GM12878 (cell line): ENCODE measurements at regions not wholly inside any gene's neighbourhood (a gene's known extent, or its start where the extent isn't known, plus 50 kb on each side); places are given as distances from the start of the nearest gene placed in this dataset.

ENCODE experiments used
- CREM ChIP-seq: IDR thresholded peaks from 2 replicates; pipeline ENCODE4 v1.6.1; 2014; ENCODE audit warnings: antibody characterized with exemption, low read depth
- HCFC1 ChIP-seq: fragments of 150-350 bp; IDR thresholded peaks from 2 replicates; pipeline ENCODE4 v1.6.1; 2014; ENCODE audit warnings: low read length
- HDAC2 ChIP-seq: fragments of 200-600 bp; sonication (generic); IDR thresholded peaks from 2 replicates; pipeline ENCODE4 v1.6.1; 2017
- JUNB ChIP-seq: IDR thresholded peaks from 2 replicates; pipeline ENCODE4 v1.6.1; 2016; ENCODE audit warnings: antibody characterized with exemption, mild to moderate bottlenecking
- NFYB ChIP-seq: IDR thresholded peaks from 2 replicates; pipeline ENCODE4 v1.6.1; 2011; ENCODE audit warnings: low read depth, mild to moderate bottlenecking, low read length, improper control_type of control experiment, moderate library complexity; ENCODE audit not compliant: insufficient read depth
- RBBP5 ChIP-seq: fragments of 200-600 bp; sonication (generic); conservative IDR thresholded peaks from 2 replicates; pipeline ENCODE4 v1.6.1; 2016
- SP1 ChIP-seq: IDR thresholded peaks from one replicate; pipeline ENCODE4 v1.6.1; 2011; ENCODE audit warnings: low read depth, low read length
- TAF1 ChIP-seq: IDR thresholded peaks from 2 replicates; pipeline ENCODE4 v1.6.1; 2011; ENCODE audit warnings: mild to moderate bottlenecking, low read depth, low read length, borderline replicate concordance
- TARDBP ChIP-seq: IDR thresholded peaks from 2 replicates; pipeline ENCODE4 v1.6.1; 2016; ENCODE audit warnings: borderline replicate concordance
- TBL1XR1 ChIP-seq: IDR thresholded peaks from 2 replicates; pipeline ENCODE4 v1.6.1; 2012; ENCODE audit warnings: low read depth, low read length, improper control_type of control experiment
- YY1 ChIP-seq: IDR thresholded peaks from 2 replicates; pipeline ENCODE4 v1.6.1; 2011; ENCODE audit warnings: low read depth, mild to moderate bottlenecking, low read length
- TF ChIP-seq, protein P1 (sequence below), 3 experiments: IDR thresholded peaks in 2 of 3; conservative IDR thresholded peaks in 1 of 3; 2 replicates each; pipeline ENCODE4 v1.5.1; 2011; ENCODE audit warnings: low read depth in 3 of 3, low read length in 3 of 3, mild to moderate bottlenecking in 3 of 3, control low read depth in 2 of 3, moderate library complexity in 2 of 3, inconsistent platforms in 1 of 3, mixed read lengths in 1 of 3; ENCODE audit not compliant: control insufficient read depth in 2 of 3, insufficient read depth in 1 of 3; ENCODE audit errors: extremely low read depth in 1 of 3
- TF ChIP-seq, protein P2 (sequence below): IDR thresholded peaks from 2 replicates; pipeline ENCODE4 v1.6.1; 2011; ENCODE audit warnings: mild to moderate bottlenecking, low read depth, low read length, moderate library complexity; ENCODE audit not compliant: insufficient replicate concordance
- TF ChIP-seq, protein P3 (sequence below): fragments of 450-650 bp; conservative IDR thresholded peaks from 2 replicates; pipeline ENCODE4 v1.6.1; 2017; ENCODE audit warnings: mild to moderate bottlenecking, moderate library complexity

DNA sequence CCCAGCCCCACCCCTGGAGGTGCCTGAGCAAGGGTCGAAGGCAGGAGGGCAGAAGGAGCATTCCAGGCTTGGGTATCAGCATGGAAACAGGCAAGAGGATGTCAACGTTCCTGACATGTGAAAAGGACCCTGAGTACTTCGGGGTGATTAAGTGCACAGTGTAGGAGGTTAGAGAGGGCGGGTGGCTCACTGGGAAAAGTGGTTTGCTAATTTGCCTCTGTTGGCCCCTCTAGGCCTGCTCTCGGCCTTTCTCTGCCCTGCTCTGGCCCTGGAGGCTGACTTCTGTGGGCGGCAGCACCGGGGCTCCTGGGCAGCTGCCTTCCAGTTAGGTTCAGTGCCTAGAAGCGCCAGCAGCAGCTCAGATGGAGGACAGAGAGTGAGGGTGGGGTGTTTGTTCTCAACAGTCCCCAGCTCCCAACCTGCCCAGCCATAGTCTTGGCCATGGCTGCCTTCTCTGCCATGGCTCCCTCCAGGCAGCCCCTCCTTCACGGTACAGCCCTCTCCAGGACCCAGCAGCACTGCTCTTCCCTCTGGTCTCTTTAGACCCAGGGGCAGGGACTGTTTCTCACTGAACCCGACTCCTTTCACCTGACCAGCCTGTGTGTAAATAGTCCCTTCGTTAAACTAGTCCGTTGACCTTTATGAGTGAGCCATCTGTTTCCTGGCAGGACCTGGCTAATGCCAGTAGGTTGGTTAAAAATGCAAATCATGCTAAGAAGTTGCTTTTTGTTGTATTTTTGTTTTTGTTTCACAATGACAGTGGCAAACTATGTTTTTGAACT lies 107.1 kb upstream of the TPM1 start:
- TF ChIP-seq HCFC1 = no peak
- TF ChIP-seq HDAC2 = no peak
- TF ChIP-seq YY1 = no peak
- no peak for TF ChIP-seq TARDBP
- TF ChIP-seq, protein P1, sequence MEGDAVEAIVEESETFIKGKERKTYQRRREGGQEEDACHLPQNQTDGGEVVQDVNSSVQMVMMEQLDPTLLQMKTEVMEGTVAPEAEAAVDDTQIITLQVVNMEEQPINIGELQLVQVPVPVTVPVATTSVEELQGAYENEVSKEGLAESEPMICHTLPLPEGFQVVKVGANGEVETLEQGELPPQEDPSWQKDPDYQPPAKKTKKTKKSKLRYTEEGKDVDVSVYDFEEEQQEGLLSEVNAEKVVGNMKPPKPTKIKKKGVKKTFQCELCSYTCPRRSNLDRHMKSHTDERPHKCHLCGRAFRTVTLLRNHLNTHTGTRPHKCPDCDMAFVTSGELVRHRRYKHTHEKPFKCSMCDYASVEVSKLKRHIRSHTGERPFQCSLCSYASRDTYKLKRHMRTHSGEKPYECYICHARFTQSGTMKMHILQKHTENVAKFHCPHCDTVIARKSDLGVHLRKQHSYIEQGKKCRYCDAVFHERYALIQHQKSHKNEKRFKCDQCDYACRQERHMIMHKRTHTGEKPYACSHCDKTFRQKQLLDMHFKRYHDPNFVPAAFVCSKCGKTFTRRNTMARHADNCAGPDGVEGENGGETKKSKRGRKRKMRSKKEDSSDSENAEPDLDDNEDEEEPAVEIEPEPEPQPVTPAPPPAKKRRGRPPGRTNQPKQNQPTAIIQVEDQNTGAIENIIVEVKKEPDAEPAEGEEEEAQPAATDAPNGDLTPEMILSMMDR (IDR thresholded peaks at IDR 0.05 in 2 of 3, conservative IDR thresholded peaks at IDR 0.05 in 1 of 3; ENCODE audit: control insufficient read depth in 2 of 3, extremely low read depth in 1 of 3, insufficient read depth in 1 of 3, low read depth in 3 of 3, low read length in 3 of 3) = no peak
- no peak for TF ChIP-seq JUNB
- TF ChIP-seq SP1 = no peak
- TF ChIP-seq RBBP5 = no peak
- TF ChIP-seq CREM = no peak
- TF ChIP-seq, protein P2, sequence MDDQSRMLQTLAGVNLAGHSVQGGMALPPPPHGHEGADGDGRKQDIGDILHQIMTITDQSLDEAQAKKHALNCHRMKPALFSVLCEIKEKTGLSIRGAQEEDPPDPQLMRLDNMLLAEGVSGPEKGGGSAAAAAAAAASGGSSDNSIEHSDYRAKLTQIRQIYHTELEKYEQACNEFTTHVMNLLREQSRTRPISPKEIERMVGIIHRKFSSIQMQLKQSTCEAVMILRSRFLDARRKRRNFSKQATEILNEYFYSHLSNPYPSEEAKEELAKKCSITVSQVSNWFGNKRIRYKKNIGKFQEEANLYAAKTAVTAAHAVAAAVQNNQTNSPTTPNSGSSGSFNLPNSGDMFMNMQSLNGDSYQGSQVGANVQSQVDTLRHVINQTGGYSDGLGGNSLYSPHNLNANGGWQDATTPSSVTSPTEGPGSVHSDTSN = no peak
- TF ChIP-seq TAF1 = no peak
- TF ChIP-seq NFYB = no peak
- no peak for TF ChIP-seq TBL1XR1
- TF ChIP-seq, protein P3, sequence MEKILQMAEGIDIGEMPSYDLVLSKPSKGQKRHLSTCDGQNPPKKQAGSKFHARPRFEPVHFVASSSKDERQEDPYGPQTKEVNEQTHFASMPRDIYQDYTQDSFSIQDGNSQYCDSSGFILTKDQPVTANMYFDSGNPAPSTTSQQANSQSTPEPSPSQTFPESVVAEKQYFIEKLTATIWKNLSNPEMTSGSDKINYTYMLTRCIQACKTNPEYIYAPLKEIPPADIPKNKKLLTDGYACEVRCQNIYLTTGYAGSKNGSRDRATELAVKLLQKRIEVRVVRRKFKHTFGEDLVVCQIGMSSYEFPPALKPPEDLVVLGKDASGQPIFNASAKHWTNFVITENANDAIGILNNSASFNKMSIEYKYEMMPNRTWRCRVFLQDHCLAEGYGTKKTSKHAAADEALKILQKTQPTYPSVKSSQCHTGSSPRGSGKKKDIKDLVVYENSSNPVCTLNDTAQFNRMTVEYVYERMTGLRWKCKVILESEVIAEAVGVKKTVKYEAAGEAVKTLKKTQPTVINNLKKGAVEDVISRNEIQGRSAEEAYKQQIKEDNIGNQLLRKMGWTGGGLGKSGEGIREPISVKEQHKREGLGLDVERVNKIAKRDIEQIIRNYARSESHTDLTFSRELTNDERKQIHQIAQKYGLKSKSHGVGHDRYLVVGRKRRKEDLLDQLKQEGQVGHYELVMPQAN = no peak
